B cell (primary cell): ENCODE measurements at regions not wholly inside any gene's neighbourhood (a gene's known extent, or its start where the extent isn't known, plus 50 kb on each side); places are given as distances from the start of the nearest gene placed in this dataset.
"Not testable (repeated sequence)": the region's sequence is repeated elsewhere in the genome, so short reads cannot be mapped to it uniquely, and the experiment has no call there.

ENCODE experiments used
- ATAC-seq: fragments of 200-7000 bp; cut with Tn5 transposase; one replicate; pipeline ENCODE4 v1.10.0; 2021; ENCODE audit warnings: low read depth, mild to moderate bottlenecking, moderate number of reproducible peaks, moderate library complexity
- CTCF ChIA-PET: fragments of 350-600 bp; sonication (Branson Sonifier 250); formaldehyde crosslinking; loops from one replicate; lab custom pipeline; 2021; ENCODE audit warnings: antibody characterized with exemption, inconsistent platforms; lab: Charles Lee
- POLR2A ChIA-PET: fragments of 350-600 bp; sonication (Branson Sonifier 250); formaldehyde crosslinking; loops from one replicate; lab custom pipeline; 2021; ENCODE audit warnings: antibody characterized with exemption; lab: Charles Lee
- DNase-seq: peaks from one replicate; pipeline ENCODE4 v3.0.0; 2013
- H2AFZ ChIP-seq: 2 replicates; pipeline ENCODE4 v1.6.1; 2012; ENCODE audit warnings: mild to moderate bottlenecking, low read depth, low read length; ENCODE audit not compliant: insufficient read depth, poor library complexity, severe bottlenecking
- H3K27ac ChIP-seq, 2 donors: 1 replicate in 1 of 2; 2 replicates in 1 of 2; pipeline ENCODE4 v1.5.1; 2012 to 2013; ENCODE audit warnings: low read length in 2 of 2, mild to moderate bottlenecking in 2 of 2, moderate library complexity in 1 of 2
- H3K27me3 ChIP-seq, 4 experiments: fragments of 200-600 bp in 1 of 4; sonication (generic) in 1 of 4; replicated peaks in 1 of 4; 1 replicate in 2 of 4; 2 replicates in 2 of 4; pipeline versions ENCODE4 v1.6.1 to v1.7.0; 2013 to 2016; ENCODE audit warnings: low read length in 3 of 4, mild to moderate bottlenecking in 2 of 4, mixed read lengths in 1 of 4, moderate library complexity in 1 of 4; ENCODE audit not compliant: insufficient read depth in 4 of 4, control insufficient read depth in 3 of 4; ENCODE audit errors: control extremely low read depth in 1 of 4
- H3K36me3 ChIP-seq, 2 experiments: replicated peaks in 1 of 2; 1 replicate in 1 of 2; 2 replicates in 1 of 2; pipeline versions ENCODE4 v1.6.1 to v1.7.1; 2013; ENCODE audit warnings: low read length in 1 of 2; ENCODE audit not compliant: insufficient read depth in 2 of 2, control insufficient read depth in 1 of 2; ENCODE audit errors: control extremely low read depth in 1 of 2, extremely low read depth in 1 of 2
- H3K4me1 ChIP-seq, 2 donors: fragments of 200-600 bp in 1 of 2; sonication (generic) in 1 of 2; 1 replicate in 1 of 2; 2 replicates in 1 of 2; pipeline versions ENCODE4 v1.5.1 to v1.6.1; 2013 to 2017; ENCODE audit warnings: low read length in 2 of 2; ENCODE audit not compliant: control insufficient read depth in 2 of 2, insufficient read depth in 2 of 2
- H3K4me2 ChIP-seq: replicated peaks from 2 replicates; pipeline ENCODE3; 2012; ENCODE audit warnings: mild to moderate bottlenecking, low read depth, low read length; ENCODE audit not compliant: poor library complexity, severe bottlenecking
- H3K4me3 ChIP-seq, 5 experiments: fragments of 200-600 bp in 1 of 5; sonication (generic) in 1 of 5; 1 replicate in 3 of 5; 2 replicates in 2 of 5; pipeline versions ENCODE4 v1.5.1 to v1.7.0; 2011 to 2016; ENCODE audit warnings: low read length in 4 of 5, mild to moderate bottlenecking in 4 of 5, low read depth in 2 of 5, control low read depth in 1 of 5, moderate library complexity in 1 of 5; ENCODE audit not compliant: insufficient read depth in 1 of 5; ENCODE audit errors: control extremely low read depth in 1 of 5, extremely low read depth in 1 of 5
- H3K79me2 ChIP-seq: fragments of 200-600 bp; sonication (generic); one replicate; pipeline ENCODE4 v1.6.0; 2016; ENCODE audit warnings: low read length; ENCODE audit not compliant: control insufficient read depth, insufficient read depth
- H3K9ac ChIP-seq: fragments of 200-600 bp; sonication (generic); 2 replicates; pipeline ENCODE4 v1.6.1; 2017; ENCODE audit warnings: mild to moderate bottlenecking, low read length, moderate library complexity
- H3K9me3 ChIP-seq, 3 donors: one replicate each; pipeline versions ENCODE4 v1.6.1 to v1.7.1; 2013; ENCODE audit warnings: low read length in 2 of 3; ENCODE audit not compliant: control insufficient read depth in 2 of 3, insufficient read depth in 1 of 3; ENCODE audit errors: control extremely low read depth in 1 of 3
- H4K20me1 ChIP-seq: 2 replicates; pipeline ENCODE4 v1.6.0; 2012; ENCODE audit warnings: mild to moderate bottlenecking, low read length; ENCODE audit not compliant: insufficient read depth, control insufficient read depth, poor library complexity, severe bottlenecking
- H3K27ac Mint-ChIP-seq: one replicate; pipeline ENCODE4 v1.8.0; 2021; ENCODE audit warnings: mixed read lengths
- H3K27me3 Mint-ChIP-seq: one replicate; pipeline ENCODE4 v1.8.0; 2021; ENCODE audit warnings: mixed read lengths
- H3K4me1 Mint-ChIP-seq: one replicate; pipeline ENCODE4 v1.8.0; 2021; ENCODE audit warnings: mixed read lengths
- H3K4me3 Mint-ChIP-seq: one replicate; pipeline ENCODE4 v1.8.0; 2021; ENCODE audit warnings: mixed read lengths
- H3K9me3 Mint-ChIP-seq: one replicate; pipeline ENCODE4 v1.8.0; 2022; ENCODE audit warnings: mixed read lengths; ENCODE audit not compliant: insufficient read depth
- CTCF ChIP-seq: fragments of 200-600 bp; IDR thresholded peaks from one replicate; pipeline ENCODE4 v1.8.0; 2022; ENCODE audit warnings: antibody characterized with exemption, mild to moderate bottlenecking
- EZH2 ChIP-seq: IDR thresholded peaks from 2 replicates; pipeline ENCODE4 v1.6.1; 2012; ENCODE audit warnings: borderline replicate concordance, low read depth, mild to moderate bottlenecking, moderate library complexity, low read length; ENCODE audit not compliant: insufficient read depth, poor library complexity, severe bottlenecking
- WGBS: methylation state at CpG from one replicate; pipeline ENCODE4 v1.1.5; 2013; ENCODE audit warnings: missing lambda C conversion rate; ENCODE audit not compliant: insufficient coverage; 5-methylcytosine and 5-hydroxymethylcytosine counted together
- intact Hi-C: fragments of 100-400 bp; cut with micrococcal nuclease; formaldehyde crosslinking; loops from one replicate; pipeline ENCODE4 v1.10.0; 2022

GRCh38 chr14:37889087-37889486 lies 293.7 kb downstream of the TTC6 start:
- Histone ChIP-seq H4K20me1 (no peaks in the 10 kb centered on the region), H3K4me1 (no peaks in the 10 kb centered on the region), H3K4me3 (no peak overlapping the region), H3K79me2 (no peaks in the 10 kb centered on the region), H3K9ac (no peak overlapping the region), H3K27ac (no peak overlapping the region), H3K4me2 (no peak overlapping the region), H2AFZ (no peak overlapping the region), H3K36me3 (no peaks in the 10 kb centered on the region), H3K27me3 (peaks cover 0 to 3% (median 0%) of the 10 kb centered on the region in 4 experiments), H3K9me3 (peaks cover 0 to 3% (median 0%) of the 10 kb centered on the region in 3 donors)
- Mint-ChIP-seq H3K4me1 (no peaks in the 10 kb centered on the region), H3K27me3 (no peaks in the 10 kb centered on the region), H3K27ac (no peak overlapping the region), H3K4me3 (no peak overlapping the region), H3K9me3 (peaks cover 3% of the 10 kb centered on the region)
- DNase-seq (no peak), ATAC-seq (no peak)
- no peak for TF ChIP-seq EZH2
- TF ChIP-seq CTCF: no peak
- 100% methylated on average over 3 of the region's 5 CpGs for WGBS
- ChIA-PET CTCF (no interaction called here), POLR2A (no interaction called here)
- intact Hi-C loops: no loop called here

GRCh38 chr14:37890095-37890494 lies 294.7 kb downstream of the TTC6 start:
- Histone ChIP-seq H2AFZ (no peak overlapping the region), H3K4me2 (no peak overlapping the region), H3K27me3 (peaks cover 0 to 3% (median 0%) of the 10 kb centered on the region in 4 experiments), H3K9me3 (peaks cover 0 to 3% (median 0%) of the 10 kb centered on the region in 3 donors), H3K4me1 (no peaks in the 10 kb centered on the region), H4K20me1 (no peaks in the 10 kb centered on the region), H3K36me3 (no peaks in the 10 kb centered on the region), H3K4me3 (no peak overlapping the region), H3K79me2 (no peaks in the 10 kb centered on the region), H3K27ac (no peak overlapping the region), H3K9ac (no peak overlapping the region)
- no peaks in the 10 kb centered on the region for H3K27me3 Mint-ChIP-seq
- no peaks in the 10 kb centered on the region for H3K4me1 Mint-ChIP-seq
- H3K27ac Mint-ChIP-seq: no peak overlapping the region
- DNase-seq (no peak), ATAC-seq (no peak)
- peaks cover 3% of the 10 kb centered on the region for H3K9me3 Mint-ChIP-seq
- intact Hi-C loops: no loop called here
- ChIA-PET CTCF (no interaction called here), POLR2A (no interaction called here)
- WGBS: no CpG with 5 or more reads among the region's 1 CpG
- H3K4me3 Mint-ChIP-seq: no peak overlapping the region
- TF ChIP-seq EZH2 (no peak), CTCF (no peak)

GRCh38 chr14:37891500-37891899 lies 296.1 kb downstream of the TTC6 start:
- H3K36me3 ChIP-seq, H3K4me3 Mint-ChIP-seq, POLR2A ChIA-PET: not testable (repeated sequence)

More at GRCh38 chr14:37891500-37891899, 296.1 kb downstream of the TTC6 start:
- H3K4me3 ChIP-seq, H3K27me3 Mint-ChIP-seq, H3K79me2 ChIP-seq, H3K9me3 Mint-ChIP-seq, H2AFZ ChIP-seq, H3K9me3 ChIP-seq, DNase-seq, H4K20me1 ChIP-seq, CTCF ChIA-PET, H3K9ac ChIP-seq, H3K4me1 Mint-ChIP-seq, H3K27me3 ChIP-seq, H3K4me2 ChIP-seq, H3K27ac Mint-ChIP-seq, H3K27ac ChIP-seq, H3K4me1 ChIP-seq, ATAC-seq, intact Hi-C loops: not testable (repeated sequence)
- WGBS: 92% methylated on average over 1 of the region's 1 CpG
